SK-N-SH (cell line): ENCODE measurements at regions not wholly inside any gene's neighbourhood (a gene's known extent, or its start where the extent isn't known, plus 50 kb on each side); places are given as distances from the start of the nearest gene placed in this dataset.

ENCODE experiments used
- CTCF ChIA-PET: fragments of 300-600, 350-600 bp; formaldehyde crosslinking; extraction: SDS; loops from one replicate; lab custom pipeline; 2021; lab: Yijun Ruan, JAX
- POLR2A ChIA-PET: fragments of 350-600 bp; sonication (Branson Sonifier 250); formaldehyde crosslinking; extraction: SDS; loops from one replicate; lab custom pipeline; 2020; ENCODE audit warnings: antibody characterized with exemption, inconsistent platforms; lab: Yijun Ruan, JAX
- DNase-seq: peaks from one replicate; pipeline ENCODE4 v3.0.0; 2012
- H2AFZ ChIP-seq: fragments of 200-600 bp; sonication (generic); 2 replicates; pipeline ENCODE4 v1.8.1; 2016; ENCODE audit warnings: antibody characterized with exemption, mild to moderate bottlenecking, low read depth
- H3F3A ChIP-seq: fragments of 200-600 bp; sonication (generic); replicated peaks from 2 replicates; pipeline ENCODE3; 2016; ENCODE audit warnings: antibody characterized with exemption, mild to moderate bottlenecking; ENCODE audit not compliant: insufficient read depth
- H3K27ac ChIP-seq, 2 experiments: fragments of 200-500 bp in 1 of 2; fragments of 200-600 bp in 1 of 2; sonication (Bioruptor generic) in 1 of 2; sonication (generic), shearing (Covaris generic) in 1 of 2; 2 replicates each; pipeline versions ENCODE4 v1.5.1 to v1.6.1; 2014 to 2016; ENCODE audit warnings: low read depth in 2 of 2, inconsistent platforms in 1 of 2, low read length in 1 of 2, mild to moderate bottlenecking in 1 of 2, mixed read lengths in 1 of 2
- H3K27me3 ChIP-seq: fragments of 200-600 bp; sonication (generic), shearing (Covaris generic); 2 replicates; pipeline ENCODE4 v1.6.1; 2016; ENCODE audit warnings: mixed run types; ENCODE audit not compliant: insufficient read depth
- H3K36me3 ChIP-seq, 2 experiments: fragments of 200-500 bp in 1 of 2; fragments of 200-600 bp in 1 of 2; sonication (Bioruptor generic) in 1 of 2; sonication (generic) in 1 of 2; replicated peaks in 1 of 2; 2 replicates each; pipeline versions ENCODE3 to v1.5.1; 2014 to 2016; ENCODE audit warnings: low read length in 1 of 2, mild to moderate bottlenecking in 1 of 2; ENCODE audit not compliant: insufficient read depth in 2 of 2, control insufficient read depth in 1 of 2
- H3K4me1 ChIP-seq, 2 experiments: fragments of 200-500 bp in 1 of 2; fragments of 200-600 bp in 1 of 2; sonication (Bioruptor generic) in 1 of 2; sonication (generic), shearing (Covaris generic) in 1 of 2; 2 replicates each; pipeline versions ENCODE4 v1.5.1 to v1.6.1; 2014 to 2016; ENCODE audit warnings: low read depth in 1 of 2, low read length in 1 of 2, mixed run types in 1 of 2; ENCODE audit not compliant: insufficient read depth in 2 of 2, control insufficient read depth in 1 of 2
- H3K4me2 ChIP-seq: fragments of 200-600 bp; sonication (generic), shearing (Covaris generic); 2 replicates; pipeline ENCODE4 v1.6.1; 2017; ENCODE audit warnings: mixed run types
- H3K4me3 ChIP-seq, 2 experiments: fragments of 200-500 bp in 1 of 2; fragments of 200-600 bp in 1 of 2; sonication (Bioruptor generic) in 1 of 2; sonication (generic), shearing (Covaris generic) in 1 of 2; 2 replicates each; pipeline versions ENCODE4 v1.5.1 to v1.8.1; 2014 to 2016; ENCODE audit warnings: low read depth in 2 of 2, inconsistent platforms in 1 of 2, low read length in 1 of 2, mild to moderate bottlenecking in 1 of 2, mixed read lengths in 1 of 2, moderate library complexity in 1 of 2
- H3K79me2 ChIP-seq: fragments of 200-600 bp; sonication (generic); 2 replicates; pipeline ENCODE4 v1.8.1; 2017; ENCODE audit warnings: mild to moderate bottlenecking; ENCODE audit not compliant: insufficient read depth
- H3K9ac ChIP-seq: fragments of 200-600 bp; sonication (generic); 2 replicates; pipeline ENCODE4 v1.6.1; 2017; ENCODE audit warnings: mixed run types
- H3K9me2 ChIP-seq: fragments of 200-600 bp; sonication (generic); 2 replicates; pipeline ENCODE4 v1.6.1; 2017; ENCODE audit warnings: mixed run types
- H3K9me3 ChIP-seq: fragments of 200-600 bp; sonication (generic); 2 replicates; pipeline ENCODE4 v1.6.1; 2017; ENCODE audit warnings: mixed run types, mild to moderate bottlenecking, moderate library complexity
- H4K20me1 ChIP-seq: fragments of 200-600 bp; sonication (generic); 2 replicates; pipeline ENCODE4 v1.6.1; 2017; ENCODE audit warnings: mild to moderate bottlenecking, mixed run types; ENCODE audit not compliant: insufficient read depth
- CHD2 ChIP-seq: fragments of 150-350 bp; IDR thresholded peaks from 2 replicates; pipeline ENCODE4 v1.6.1; 2018; ENCODE audit warnings: low read length; ENCODE audit not compliant: partially characterized antibody
- EP300 ChIP-seq, 2 experiments: IDR thresholded peaks; 2 replicates each; pipeline versions ENCODE4 v1.4.0 to v1.6.1; 2012; ENCODE audit warnings: borderline replicate concordance in 1 of 2, low read depth in 1 of 2, low read length in 1 of 2
- EZH2phosphoT487 ChIP-seq: fragments of 200-600 bp; sonication (generic); IDR thresholded peaks from 2 replicates; pipeline ENCODE4 v1.6.1; 2017; ENCODE audit warnings: low read depth, mixed run types, mild to moderate bottlenecking, antibody characterized with exemption, moderate library complexity, borderline replicate concordance
- FOSL2 ChIP-seq: IDR thresholded peaks from 2 replicates; pipeline ENCODE4 v1.4.0; 2012; ENCODE audit warnings: low read depth, mild to moderate bottlenecking, moderate library complexity, borderline replicate concordance
- FOXM1 ChIP-seq: IDR thresholded peaks from 2 replicates; pipeline ENCODE4 v1.4.0; 2012; ENCODE audit warnings: low read depth, mild to moderate bottlenecking
- MEF2A ChIP-seq: IDR thresholded peaks from 2 replicates; pipeline ENCODE4 v1.4.0; 2012; ENCODE audit warnings: low read depth, borderline replicate concordance
- MXI1 ChIP-seq: IDR thresholded peaks from 2 replicates; pipeline ENCODE4 v1.6.1; 2012; ENCODE audit warnings: mild to moderate bottlenecking, low read depth, low read length, improper control_type of control experiment
- NRF1 ChIP-seq: IDR thresholded peaks from 2 replicates; pipeline ENCODE4 v1.6.1; 2012; ENCODE audit warnings: low read depth, mild to moderate bottlenecking, low read length
- POLR2AphosphoS5 ChIP-seq: IDR thresholded peaks from 2 replicates; pipeline ENCODE4 v1.6.1; 2012; ENCODE audit warnings: low read depth, low read length
- RAD21 ChIP-seq: IDR thresholded peaks from 2 replicates; pipeline ENCODE4 v1.6.1; 2012; ENCODE audit warnings: mild to moderate bottlenecking, low read length
- RCOR1 ChIP-seq: fragments of 150-350 bp; IDR thresholded peaks from 2 replicates; pipeline ENCODE4 v1.6.1; 2017; ENCODE audit warnings: antibody characterized with exemption, low read length
- RXRA ChIP-seq: IDR thresholded peaks from 2 replicates; pipeline ENCODE4 v1.4.0; 2012; ENCODE audit warnings: low read depth, mild to moderate bottlenecking, borderline replicate concordance
- TCF12 ChIP-seq: IDR thresholded peaks from 2 replicates; pipeline ENCODE4 v1.4.0; 2012
- TEAD4 ChIP-seq: IDR thresholded peaks from 2 replicates; pipeline ENCODE4 v1.4.0; 2012; ENCODE audit warnings: mild to moderate bottlenecking, borderline replicate concordance; ENCODE audit not compliant: insufficient read depth
- WGBS: methylation state at CpG from one replicate; pipeline ENCODE4 v1.1.6; 2017; ENCODE audit warnings: low lambda C conversion rate; 5-methylcytosine and 5-hydroxymethylcytosine counted together
- TF ChIP-seq, protein P1 (sequence below): fragments of 150-350 bp; IDR thresholded peaks from 2 replicates; pipeline ENCODE4 v1.6.1; 2017; ENCODE audit warnings: antibody characterized with exemption, low read length, low read depth, borderline replicate concordance
- TF ChIP-seq, protein P2 (sequence below): fragments of 200-600 bp; sonication (generic); IDR thresholded peaks from 2 replicates; pipeline ENCODE4 v1.6.1; 2017; ENCODE audit warnings: antibody characterized with exemption, mild to moderate bottlenecking, moderate library complexity
- TF ChIP-seq, protein P3 (sequence below): IDR thresholded peaks from 2 replicates; pipeline ENCODE4 v1.4.0; 2012; ENCODE audit warnings: low read depth, borderline replicate concordance
- TF ChIP-seq, protein P4 (sequence below): fragments of 150-350 bp; IDR thresholded peaks from 2 replicates; pipeline ENCODE4 v1.6.1; 2016; ENCODE audit warnings: mild to moderate bottlenecking, low read depth, low read length
- TF ChIP-seq, protein P5 (sequence below): IDR thresholded peaks from 2 replicates; pipeline ENCODE4; 2012

DNA sequence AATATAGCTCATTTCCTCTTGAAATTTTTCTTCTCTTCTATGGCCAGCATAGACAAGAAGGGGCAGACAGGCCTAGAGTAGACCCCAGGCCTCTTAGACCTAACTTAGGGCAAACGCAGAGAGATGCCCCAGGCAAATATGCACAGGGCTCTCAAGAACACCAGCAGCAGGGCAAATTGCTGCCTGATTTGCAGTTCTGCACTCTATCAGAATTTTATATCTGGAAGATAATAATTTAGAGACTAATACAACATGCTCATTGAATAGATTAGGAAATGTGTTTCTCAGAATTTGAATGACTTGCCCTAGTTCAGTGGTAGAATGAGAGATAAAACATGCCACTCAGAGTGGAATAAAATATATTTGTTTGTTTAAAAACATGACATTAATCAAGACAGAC lies 200.4 kb upstream of the ADGRL2 start:
- H2AFZ ChIP-seq = no peak overlapping the region
- no peak overlapping the region for H3K4me2 ChIP-seq
- 77% methylated on average over 1 of the region's 1 CpG for WGBS
- H3K9me3 ChIP-seq = no peaks in the 10 kb centered on the region
- H4K20me1 ChIP-seq = no peaks in the 10 kb centered on the region
- peak; percentile 23 for DNase-seq
- POLR2A ChIA-PET = no interaction called here
- H3K9me2 ChIP-seq = no peaks in the 10 kb centered on the region
- H3F3A ChIP-seq = no peaks in the 10 kb centered on the region
- H3K9ac ChIP-seq = no peak overlapping the region
- peak; percentile 9 for TF ChIP-seq CHD2
- TF ChIP-seq, protein P1, sequence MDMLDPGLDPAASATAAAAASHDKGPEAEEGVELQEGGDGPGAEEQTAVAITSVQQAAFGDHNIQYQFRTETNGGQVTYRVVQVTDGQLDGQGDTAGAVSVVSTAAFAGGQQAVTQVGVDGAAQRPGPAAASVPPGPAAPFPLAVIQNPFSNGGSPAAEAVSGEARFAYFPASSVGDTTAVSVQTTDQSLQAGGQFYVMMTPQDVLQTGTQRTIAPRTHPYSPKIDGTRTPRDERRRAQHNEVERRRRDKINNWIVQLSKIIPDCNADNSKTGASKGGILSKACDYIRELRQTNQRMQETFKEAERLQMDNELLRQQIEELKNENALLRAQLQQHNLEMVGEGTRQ = no peak
- no peak for TF ChIP-seq NRF1
- no peak for TF ChIP-seq TCF12
- TF ChIP-seq, protein P2, sequence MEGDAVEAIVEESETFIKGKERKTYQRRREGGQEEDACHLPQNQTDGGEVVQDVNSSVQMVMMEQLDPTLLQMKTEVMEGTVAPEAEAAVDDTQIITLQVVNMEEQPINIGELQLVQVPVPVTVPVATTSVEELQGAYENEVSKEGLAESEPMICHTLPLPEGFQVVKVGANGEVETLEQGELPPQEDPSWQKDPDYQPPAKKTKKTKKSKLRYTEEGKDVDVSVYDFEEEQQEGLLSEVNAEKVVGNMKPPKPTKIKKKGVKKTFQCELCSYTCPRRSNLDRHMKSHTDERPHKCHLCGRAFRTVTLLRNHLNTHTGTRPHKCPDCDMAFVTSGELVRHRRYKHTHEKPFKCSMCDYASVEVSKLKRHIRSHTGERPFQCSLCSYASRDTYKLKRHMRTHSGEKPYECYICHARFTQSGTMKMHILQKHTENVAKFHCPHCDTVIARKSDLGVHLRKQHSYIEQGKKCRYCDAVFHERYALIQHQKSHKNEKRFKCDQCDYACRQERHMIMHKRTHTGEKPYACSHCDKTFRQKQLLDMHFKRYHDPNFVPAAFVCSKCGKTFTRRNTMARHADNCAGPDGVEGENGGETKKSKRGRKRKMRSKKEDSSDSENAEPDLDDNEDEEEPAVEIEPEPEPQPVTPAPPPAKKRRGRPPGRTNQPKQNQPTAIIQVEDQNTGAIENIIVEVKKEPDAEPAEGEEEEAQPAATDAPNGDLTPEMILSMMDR = no peak
- TF ChIP-seq, protein P3, sequence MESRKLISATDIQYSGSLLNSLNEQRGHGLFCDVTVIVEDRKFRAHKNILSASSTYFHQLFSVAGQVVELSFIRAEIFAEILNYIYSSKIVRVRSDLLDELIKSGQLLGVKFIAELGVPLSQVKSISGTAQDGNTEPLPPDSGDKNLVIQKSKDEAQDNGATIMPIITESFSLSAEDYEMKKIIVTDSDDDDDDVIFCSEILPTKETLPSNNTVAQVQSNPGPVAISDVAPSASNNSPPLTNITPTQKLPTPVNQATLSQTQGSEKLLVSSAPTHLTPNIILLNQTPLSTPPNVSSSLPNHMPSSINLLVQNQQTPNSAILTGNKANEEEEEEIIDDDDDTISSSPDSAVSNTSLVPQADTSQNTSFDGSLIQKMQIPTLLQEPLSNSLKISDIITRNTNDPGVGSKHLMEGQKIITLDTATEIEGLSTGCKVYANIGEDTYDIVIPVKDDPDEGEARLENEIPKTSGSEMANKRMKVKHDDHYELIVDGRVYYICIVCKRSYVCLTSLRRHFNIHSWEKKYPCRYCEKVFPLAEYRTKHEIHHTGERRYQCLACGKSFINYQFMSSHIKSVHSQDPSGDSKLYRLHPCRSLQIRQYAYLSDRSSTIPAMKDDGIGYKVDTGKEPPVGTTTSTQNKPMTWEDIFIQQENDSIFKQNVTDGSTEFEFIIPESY = no peak
- TF ChIP-seq RAD21 = no peak
- TF ChIP-seq POLR2AphosphoS5 = no peak
- TF ChIP-seq MXI1 = peak; percentile 29; the same call in 1 of the 2 replicates
- no peak for TF ChIP-seq FOXM1
- no peak for TF ChIP-seq EZH2phosphoT487
- no peak; the same call in 1 of the 2 replicates for TF ChIP-seq RCOR1
- TF ChIP-seq, protein P4, sequence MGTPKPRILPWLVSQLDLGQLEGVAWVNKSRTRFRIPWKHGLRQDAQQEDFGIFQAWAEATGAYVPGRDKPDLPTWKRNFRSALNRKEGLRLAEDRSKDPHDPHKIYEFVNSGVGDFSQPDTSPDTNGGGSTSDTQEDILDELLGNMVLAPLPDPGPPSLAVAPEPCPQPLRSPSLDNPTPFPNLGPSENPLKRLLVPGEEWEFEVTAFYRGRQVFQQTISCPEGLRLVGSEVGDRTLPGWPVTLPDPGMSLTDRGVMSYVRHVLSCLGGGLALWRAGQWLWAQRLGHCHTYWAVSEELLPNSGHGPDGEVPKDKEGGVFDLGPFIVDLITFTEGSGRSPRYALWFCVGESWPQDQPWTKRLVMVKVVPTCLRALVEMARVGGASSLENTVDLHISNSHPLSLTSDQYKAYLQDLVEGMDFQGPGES = no peak
- TF ChIP-seq RXRA = no peak
- no peak for TF ChIP-seq FOSL2
- no peak for TF ChIP-seq MEF2A
- TF ChIP-seq EP300 (IDR thresholded peaks at IDR 0.05; ENCODE audit: borderline replicate concordance in 1 of 2, low read depth in 1 of 2, low read length in 1 of 2) = peak in 1 of 2 experiments; percentile 73; a peak in 1 of 4 replicates
- TF ChIP-seq, protein P5, sequence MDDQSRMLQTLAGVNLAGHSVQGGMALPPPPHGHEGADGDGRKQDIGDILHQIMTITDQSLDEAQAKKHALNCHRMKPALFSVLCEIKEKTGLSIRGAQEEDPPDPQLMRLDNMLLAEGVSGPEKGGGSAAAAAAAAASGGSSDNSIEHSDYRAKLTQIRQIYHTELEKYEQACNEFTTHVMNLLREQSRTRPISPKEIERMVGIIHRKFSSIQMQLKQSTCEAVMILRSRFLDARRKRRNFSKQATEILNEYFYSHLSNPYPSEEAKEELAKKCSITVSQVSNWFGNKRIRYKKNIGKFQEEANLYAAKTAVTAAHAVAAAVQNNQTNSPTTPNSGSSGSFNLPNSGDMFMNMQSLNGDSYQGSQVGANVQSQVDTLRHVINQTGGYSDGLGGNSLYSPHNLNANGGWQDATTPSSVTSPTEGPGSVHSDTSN = no peak
- TF ChIP-seq TEAD4 = no peak
- CTCF ChIA-PET = interaction anchor here (0.5 to 0.8 kb wide), 2 partner anchors 13 to 14 kb away, joined by 3 to 4 read pairs; no protein-coding TSS in a partner anchor
- H3K4me3 ChIP-seq = no peak overlapping the region
- no peaks in the 10 kb centered on the region for H3K36me3 ChIP-seq
- no peaks in the 10 kb centered on the region for H3K27me3 ChIP-seq
- H3K27ac ChIP-seq = no peak overlapping the region
- H3K79me2 ChIP-seq = no peaks in the 10 kb centered on the region
- peaks cover 0 to 8% of the 10 kb centered on the region in 2 experiments; a peak in 2 of 4 replicates for H3K4me1 ChIP-seq
